NCI-H82 treated with DMSO at 0.1 percent for 48 hours (cell line): ENCODE measurements at regions not wholly inside any gene's neighbourhood (a gene's known extent, or its start where the extent isn't known, plus 50 kb on each side); places are given as distances from the start of the nearest gene placed in this dataset.

Experiments
- DNase-seq: peaks from one replicate; lab custom pipeline; 2025; ENCODE audit not compliant: unreplicated experiment; lab: John Stamatoyannopoulos, UW

DNA sequence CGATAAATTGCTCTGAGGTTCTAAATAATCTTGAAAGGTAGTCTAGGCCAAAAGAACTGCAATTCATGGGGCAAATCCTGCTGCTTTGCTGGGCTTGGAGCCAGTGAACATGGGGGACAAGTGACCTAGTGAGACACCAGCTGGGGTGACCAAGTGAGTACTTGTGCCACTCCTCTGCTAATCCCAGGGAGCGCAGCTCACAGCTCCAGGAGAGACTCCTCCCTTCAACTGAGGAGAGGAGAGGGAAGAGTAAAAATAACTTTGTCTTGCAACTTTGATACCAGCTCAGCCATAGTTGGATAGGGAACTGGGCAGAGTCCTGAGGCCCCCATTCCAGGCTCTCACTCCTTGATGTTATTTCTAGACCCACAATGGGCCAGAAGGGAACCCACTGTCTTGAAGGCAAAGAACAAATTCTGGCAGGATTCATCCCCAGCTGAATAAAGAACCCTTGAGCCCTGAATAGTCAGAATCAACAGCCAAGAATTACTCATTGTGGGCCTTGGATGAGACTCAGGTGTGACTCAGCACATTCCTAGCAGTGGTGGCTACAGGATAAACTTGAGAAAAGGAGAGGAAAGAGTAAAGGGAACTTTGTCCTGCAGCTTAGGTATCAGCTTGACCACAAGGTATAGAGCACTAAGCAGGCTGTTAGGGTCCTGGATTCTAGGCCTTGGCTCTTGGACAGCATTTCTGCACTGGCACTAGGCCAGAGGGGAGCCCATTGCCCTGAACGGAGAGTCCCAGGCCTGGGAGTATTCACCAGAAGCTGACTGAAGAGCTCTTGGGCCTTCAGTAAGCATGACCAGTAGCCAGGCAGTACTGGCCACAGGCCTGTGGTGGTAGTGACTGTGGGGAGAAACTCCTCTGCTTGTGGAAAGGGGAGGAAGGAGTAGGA is 288.3 kb upstream of the CDH18 start:
- DNase-seq, result no peak

GRCh38 chr5:20266066-20266465 is 278.1 kb upstream of the CDH18 start:
- no peak for DNase-seq

DNA sequence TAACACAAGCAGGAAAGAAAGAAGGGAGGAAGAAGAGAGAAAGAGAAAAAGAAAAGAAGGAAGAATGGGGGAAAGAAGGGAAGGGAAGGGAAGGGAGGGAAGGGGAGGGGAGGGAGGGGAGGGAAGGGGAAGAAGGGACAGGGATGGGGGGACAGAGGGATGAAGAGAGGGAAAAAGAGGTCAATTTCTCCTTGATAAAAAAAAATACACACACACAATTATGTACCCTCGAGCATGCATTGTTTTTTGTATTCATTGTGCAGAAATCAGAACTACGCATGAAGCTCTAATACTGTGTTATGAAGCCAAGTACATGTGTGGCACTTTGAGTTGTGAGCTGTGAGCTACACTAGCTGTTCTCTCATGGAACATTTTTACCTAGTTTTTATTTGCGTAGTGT is 274.9 kb upstream of the CDH18 start:
- no peak for DNase-seq

DNA sequence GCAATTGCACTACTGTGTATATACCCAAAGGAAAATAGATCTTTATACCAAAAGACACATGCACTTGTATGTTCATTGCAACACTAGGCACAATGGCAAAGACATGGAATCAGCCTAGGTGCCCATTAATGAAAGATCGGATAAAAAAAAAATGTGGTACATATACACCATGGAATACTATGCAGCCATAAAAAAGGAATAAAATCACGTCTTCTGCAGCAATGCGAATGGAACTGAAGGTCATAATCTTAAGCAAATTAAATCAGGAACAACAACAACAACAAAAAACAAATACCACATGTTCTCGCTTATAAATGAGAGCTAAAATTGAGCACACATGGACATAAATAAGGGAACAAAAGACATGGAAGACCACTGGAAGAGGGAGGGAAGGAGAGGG is 266.7 kb upstream of the CDH18 start:
- DNase-seq, result no peak

DNA sequence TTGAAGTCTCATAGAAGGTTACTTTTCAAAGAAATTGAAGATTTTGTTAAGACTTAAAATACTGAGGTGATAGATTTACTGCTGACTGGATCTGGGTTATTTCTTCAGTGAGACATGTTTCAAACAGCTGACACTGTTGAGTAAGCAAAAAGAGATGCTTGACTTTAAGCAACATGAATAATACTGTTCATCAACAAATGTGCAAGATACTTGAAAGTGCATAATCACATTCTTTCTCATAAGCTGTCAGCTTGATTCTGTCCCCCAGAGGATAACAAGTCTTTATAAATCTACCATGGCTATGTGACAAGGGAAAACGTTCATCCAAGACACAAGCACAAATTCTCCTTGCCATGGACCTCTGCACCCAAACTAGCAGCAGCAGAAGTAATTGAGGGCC is 260.1 kb upstream of the CDH18 start:
- DNase-seq, result no peak

DNA sequence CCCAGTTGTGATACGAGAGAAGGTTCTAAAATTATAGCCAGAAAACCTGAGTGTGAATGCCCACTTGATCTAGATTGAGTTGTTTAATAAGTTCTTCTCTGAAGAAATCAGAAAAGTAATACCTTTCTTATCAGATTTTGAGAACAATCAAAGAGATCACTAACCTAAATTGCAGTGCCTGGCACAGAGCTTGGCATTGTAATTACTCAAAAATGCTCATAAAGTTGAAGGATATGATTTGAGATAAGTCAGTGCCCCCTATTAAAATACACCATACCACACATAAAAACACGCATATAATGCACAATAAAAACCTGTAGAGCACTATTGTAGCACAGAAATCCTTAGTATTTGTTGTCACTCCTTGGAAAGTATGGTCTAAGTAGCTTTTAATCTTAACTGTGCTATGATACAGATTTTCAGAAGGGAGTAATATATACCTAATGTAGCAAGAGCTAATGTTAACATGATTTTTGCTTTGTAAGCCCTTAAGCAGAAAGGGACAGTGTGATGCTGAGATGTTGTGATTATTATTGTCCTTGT is 257.5 kb upstream of the CDH18 start:
- DNase-seq, result no peak

- no peak for DNase-seq
Observed at GRCh38 chr5:20241351-20241750, 253.4 kb upstream of the CDH18 start.

DNA sequence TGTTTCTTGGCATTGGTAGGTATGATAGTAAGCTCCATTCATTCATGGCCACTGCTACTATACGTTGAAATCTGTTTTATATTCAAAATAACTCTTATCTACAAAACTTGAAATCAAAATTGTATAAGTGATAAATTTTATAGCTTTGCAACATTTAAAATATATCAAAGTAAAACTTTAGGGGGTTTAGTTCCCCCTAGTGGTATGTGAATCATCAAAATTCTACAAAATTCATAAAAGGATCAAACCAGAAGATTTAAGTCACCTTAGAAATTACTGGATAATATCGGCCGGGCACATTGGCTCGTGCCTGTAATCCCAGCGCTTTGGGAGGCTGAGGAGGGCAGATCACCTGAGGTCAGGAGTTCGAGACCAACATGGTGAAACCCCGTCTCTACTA is 243.0 kb upstream of the CDH18 start:
- DNase-seq, result no peak

DNA sequence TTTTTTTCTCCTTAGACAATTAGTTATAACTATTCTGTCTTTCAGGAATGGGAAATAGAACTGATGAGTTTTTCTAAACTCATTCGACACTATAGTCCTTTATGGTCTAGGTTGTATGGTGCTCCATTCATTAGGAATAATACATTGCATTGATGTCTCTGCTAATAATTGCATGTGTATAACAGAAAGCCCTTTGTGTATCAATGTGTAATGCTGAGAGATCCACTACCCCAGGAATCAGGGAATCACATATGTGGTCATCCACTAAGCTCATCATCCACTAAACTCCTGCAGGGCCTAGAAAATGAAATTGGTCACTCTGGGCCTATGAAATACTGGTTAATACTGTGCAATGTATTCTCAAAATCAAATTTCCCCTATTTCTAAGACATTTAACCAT is 242.0 kb upstream of the CDH18 start:
- DNase-seq, result no peak

GRCh38 chr5:20229303-20230005 is 241.5 kb upstream of the CDH18 start:
- no peak for DNase-seq

- DNase-seq, result no peak
Observed at GRCh38 chr5:20224966-20225365, 237.0 kb upstream of the CDH18 start.

DNA sequence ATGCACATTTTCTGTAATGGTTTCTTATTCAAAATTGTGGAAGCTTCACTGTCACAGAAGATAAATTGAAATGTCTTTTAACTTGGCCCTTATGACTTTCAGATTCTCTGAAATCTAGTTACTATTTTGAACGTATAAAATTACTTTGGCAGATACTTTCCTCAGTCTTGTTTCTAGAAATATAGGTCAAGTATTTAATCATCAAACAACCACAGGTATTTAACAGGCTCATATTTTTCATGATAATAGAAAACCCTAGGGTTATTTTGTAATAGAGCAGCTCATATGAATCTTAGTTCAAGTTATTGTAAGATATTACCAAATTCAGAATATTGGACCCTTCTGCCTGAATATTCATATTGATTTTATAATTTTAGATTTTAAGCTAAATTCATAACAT is 236.0 kb upstream of the CDH18 start:
- DNase-seq, result no peak

DNA sequence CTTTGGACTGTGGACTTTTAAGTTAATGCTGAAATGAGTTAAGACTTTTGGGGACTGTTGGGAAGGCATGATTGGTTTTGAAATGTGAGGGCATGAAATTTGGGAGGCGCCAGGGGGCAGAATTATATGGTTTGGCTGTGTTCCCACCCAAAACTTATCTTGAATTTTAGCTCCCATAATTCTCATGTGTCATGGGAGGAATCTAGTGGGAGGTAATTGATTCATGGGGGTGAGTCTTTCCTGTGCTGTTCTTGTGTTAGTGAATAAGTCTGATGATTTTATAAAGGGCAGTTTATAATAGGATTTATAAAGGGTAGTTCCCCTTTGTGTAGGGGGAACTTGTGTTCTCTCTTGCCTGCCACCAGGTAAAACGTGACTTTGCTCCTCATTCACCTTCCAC is 235.5 kb upstream of the CDH18 start:
- DNase-seq, result no peak

DNA sequence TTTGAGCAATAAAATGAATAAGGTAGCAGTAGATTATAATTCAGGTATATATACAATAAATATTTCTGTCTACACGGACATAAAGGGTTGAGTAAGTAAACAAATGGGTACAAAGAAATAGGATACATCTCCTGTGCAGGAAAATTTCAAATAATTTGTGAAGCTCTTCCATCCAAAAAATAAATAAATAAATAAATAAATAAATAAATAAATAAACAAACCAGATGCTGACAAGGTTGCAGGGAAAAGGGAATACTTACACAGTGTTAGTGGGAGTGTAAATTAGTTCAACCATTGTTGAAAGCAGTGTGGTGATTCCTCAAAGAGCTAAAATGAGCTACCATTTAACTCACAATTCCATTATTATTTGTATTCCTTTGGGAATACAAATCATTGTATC is 227.3 kb upstream of the CDH18 start:
- DNase-seq, result no peak

DNA sequence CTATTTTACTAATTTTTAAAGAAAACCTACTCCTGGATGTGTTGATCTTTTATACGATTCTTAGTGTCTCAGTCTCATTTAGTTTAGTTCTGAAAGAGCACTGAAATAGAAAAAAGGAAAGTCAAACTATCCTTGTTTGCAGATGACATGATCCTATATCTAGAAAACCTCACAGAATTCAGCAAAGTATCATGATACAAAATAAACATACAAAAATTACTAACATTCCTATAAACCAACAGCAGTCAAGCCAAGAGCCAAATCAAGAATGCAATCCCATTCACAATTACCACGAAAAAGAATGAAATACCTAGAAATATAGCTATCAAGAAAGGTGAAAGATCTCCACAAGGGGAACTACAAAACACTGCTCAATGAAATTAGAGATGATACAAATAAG is 225.8 kb upstream of the CDH18 start:
- no peak for DNase-seq

DNA sequence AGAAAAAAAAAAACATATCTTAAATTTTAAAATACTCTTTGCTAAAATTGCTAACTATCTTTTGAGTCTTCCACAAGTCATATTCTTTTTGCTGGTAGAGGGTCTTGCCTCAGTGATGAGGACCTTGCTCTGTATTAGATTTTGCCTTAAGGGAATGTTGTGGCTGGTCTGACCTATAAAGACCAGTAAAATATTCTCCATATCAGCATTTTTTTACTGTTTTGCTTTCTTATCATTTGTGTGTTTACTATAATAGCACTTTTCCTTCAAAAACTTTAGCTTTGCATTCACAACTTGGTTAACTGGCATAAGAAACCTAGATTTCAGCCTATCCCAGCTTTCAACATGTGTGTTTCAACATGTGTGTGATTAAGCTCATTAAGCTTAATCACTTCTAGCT is 224.7 kb upstream of the CDH18 start:
- no peak for DNase-seq

DNA sequence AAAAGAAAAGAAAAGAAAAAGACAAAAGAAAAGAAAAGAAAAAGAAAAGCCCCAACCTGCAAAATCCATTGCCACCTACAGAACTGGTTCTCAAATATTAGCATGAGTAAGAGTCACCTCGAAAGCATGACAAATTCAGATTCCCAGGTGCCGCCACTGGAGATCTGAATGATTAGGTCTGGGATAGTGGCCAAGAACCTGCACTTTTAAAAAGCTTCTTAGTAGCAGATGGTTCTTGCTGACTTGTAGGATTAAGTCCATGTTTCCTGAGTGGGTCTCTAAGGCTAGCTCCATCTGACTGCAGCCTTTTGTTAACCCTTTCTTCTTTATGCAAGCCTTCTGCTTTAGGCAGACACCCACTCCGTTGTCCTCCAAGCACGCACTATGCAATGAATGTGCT is 178.5 kb upstream of the CDH18 start:
- DNase-seq, result peak; percentile 74

- DNase-seq, result no peak
Observed at GRCh38 chr5:20158006-20158405, 170.0 kb upstream of the CDH18 start.

DNA sequence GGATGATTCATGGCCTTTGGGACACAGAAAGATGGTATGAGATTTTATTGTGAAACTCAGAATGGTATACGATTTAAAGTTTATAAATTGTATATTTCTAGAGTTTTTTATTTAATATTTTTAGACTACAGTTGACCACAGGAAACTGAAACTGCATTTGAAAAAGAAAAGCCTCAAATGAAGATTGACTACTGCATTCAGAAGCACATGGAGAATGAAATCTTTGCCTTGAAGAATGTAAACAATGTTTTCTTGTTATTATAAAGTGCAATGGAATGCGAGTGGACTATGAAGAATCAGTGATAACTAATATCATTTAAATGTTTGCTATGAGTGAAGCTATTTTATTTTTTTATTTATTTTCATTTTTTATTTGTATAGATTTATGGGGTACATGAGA is 169.1 kb upstream of the CDH18 start:
- no peak for DNase-seq

DNA sequence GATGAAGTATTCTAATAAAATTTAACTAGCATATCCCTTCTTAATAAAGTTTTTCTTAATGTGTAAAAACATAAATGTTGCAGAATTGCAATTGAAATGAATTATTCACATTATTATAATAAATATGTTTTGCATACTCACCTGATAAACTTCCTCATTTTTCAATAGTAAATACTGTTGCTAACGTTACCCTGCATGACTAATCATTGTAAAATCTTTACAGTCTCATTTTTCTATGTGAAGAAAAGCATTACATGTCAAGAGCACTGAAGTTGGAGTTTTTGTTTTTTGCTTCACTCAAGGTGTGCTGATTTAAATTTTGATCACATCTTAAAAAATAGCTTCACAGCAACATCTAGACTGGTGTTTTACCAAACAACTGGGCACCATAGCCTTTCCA is 157.2 kb upstream of the CDH18 start:
- DNase-seq, result no peak

GRCh38 chr5:20129501-20129900 is 141.5 kb upstream of the CDH18 start:
- no peak for DNase-seq

DNA sequence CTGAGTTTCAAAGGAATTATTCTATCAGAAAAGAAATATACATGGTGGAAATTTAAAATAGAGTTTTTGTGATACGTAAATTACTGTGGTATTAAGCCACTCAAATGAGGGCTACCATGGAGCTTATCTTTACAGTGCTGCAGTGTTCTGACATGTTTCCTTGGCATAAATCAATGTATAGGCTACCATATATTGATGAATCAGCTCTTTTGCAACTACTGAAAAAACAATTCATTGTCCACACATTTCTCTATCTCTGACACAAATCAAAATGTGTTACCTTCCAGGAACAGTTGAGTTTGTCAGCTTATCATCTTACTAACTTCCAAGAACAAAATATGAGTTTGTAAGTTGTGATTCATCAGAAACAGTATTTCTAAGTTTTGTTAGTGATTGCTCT is 140.3 kb upstream of the CDH18 start:
- DNase-seq, result no peak
